Activated CD8-positive, alpha-beta memory T cell treated with anti-CD3 and anti-CD28 coated beads, Interleukin-2, amount 50 U/mL, for 1 hour (primary cell): ENCODE measurements at regions not wholly inside any gene's neighbourhood (a gene's known extent, or its start where the extent isn't known, plus 50 kb on each side); places are given as distances from the start of the nearest gene placed in this dataset.
"Not testable (repeated sequence)": the region's sequence is repeated elsewhere in the genome, so short reads cannot be mapped to it uniquely, and the experiment has no call there.

ENCODE experiments used
- DNase-seq: peaks from one replicate; pipeline ENCODE4 v3.0.0-alpha.2; 2020; ENCODE audit errors: extremely low read depth

DNA sequence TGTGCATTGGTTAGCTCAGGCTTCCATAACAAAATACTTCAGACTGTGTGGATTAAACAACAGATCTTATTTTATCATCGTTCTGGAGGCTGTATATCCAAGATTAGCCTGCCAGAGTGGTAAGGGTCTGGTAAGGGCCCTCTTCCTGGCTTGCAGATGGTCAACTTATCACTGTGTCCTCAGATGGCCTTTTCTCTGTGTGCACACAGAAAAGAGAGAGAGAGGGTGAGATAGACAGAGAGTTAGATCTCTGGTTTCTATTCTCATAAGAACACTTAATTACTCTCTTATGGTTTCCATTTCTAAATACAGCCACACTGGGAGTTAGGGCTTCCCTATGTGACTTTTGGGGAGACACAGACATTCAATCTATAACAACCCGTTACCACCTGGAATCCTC is 1003.5 kb downstream of the TSN start:
- DNase-seq = no peak

DNA sequence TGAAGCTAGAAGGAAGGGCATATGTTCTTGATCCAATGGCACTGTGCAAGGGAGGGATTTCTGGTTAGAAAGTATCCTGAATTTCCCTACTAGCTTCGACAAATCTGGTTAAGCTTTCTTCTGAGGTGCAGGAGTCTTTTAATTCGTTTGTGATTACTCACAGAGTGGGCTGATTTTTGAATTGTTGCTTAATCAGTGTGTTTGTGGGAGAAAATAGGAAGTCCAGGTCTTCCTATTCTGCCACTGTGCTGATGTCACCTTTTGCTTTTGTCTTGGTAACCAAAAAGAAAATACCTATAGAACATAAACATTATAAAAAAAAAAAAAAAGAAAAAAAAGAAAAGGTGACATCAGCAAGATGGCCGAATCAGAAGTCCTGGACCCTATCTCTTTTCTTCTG is 1008.6 kb downstream of the TSN start:
- DNase-seq = no peak

GRCh38 chr2:122780251-122780650 is 1024.8 kb downstream of the TSN start:
- no peak for DNase-seq

DNA sequence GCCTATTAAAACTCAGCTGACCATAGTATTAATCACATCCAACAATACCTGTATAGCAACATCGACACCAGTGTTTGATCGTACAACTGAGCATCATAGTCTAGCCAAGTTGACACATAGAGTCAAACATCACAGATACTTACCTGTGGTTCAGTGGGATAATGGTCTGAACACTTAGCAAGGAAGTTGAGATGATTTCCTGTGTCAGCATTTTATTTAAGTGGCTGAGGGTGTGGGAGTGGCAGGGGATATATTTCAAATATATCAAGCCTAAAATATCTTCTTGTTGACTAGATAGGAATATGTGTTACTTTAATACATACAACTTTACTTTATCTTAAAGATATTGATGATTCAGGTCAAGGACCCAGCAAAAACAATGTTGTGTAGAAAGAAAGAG is 1038.6 kb downstream of the TSN start:
- no peak for DNase-seq

DNA sequence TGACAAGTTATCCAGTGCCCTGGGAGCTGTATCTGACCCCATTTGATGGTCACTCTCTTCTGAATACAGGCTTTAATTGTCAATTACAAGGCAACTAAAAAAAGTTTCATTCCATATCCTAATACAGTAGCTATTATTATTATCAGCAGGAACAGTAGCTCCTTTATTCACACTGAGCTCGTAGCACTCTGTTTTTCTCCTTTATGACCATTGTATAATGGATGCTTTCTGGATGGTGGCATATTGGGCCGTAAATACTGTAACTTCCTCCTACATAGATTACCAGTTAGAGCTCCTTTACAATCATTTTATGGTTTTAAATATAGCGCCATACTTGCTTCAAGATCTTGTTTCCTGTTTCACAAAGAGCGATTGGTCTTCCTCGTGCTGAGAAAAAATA is 1040.3 kb downstream of the TSN start:
- no peak for DNase-seq

DNA sequence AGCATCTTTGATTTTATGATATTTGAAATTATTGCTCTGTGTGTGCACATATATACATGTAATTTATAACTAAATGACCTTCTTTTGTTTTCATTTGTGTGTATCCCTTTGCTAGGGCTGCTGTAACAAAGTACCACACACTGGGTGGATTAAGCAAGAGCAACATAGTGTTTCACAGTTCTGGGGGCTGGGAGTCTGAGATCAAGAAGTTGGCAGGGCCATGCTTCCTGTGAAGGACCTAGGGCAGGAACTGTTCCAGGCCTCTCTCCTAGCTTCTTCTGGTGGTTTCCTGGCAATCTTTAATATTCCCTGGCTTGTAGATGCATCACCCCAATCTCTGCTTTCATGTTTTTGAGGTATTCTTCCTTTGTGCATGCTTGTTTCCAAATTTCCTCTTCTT is 1043.9 kb downstream of the TSN start:
- no peak for DNase-seq

DNA sequence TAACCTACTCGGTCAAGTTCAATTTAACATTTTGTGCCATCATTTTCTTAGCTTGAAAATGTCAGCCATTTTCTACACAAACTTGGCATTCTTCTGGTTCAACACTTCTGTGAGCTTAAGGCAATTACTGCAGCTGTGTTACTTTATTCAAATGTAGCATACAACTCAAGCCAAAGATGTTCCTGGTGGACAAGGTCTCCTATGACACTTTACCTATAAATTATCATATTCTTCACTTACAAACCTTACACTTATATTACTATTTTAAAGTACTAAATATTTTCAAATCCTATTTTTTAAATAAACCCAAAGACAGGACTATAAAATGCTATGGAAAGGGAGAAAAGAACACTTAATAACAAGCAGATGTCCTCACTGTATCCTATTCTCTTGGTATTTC is 1045.3 kb downstream of the TSN start:
- no peak for DNase-seq

DNA sequence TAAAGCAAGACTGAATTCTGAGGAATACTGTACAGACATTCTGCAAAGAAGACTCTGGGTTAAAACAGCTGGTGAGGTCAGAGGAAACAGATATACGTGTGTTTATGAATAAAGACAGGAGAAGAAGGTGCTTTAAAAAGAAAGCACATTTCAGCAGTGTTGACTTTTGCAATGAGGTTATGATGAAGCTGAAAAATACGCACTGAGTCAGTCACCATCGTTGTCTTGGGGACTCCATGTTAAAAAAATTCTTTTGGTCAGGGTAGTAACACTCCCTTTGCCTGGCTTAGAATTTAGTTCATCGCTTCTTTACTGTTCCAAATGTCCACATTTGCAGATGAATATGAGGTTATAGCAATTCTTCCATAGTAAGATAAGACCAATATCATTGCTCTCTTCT is 1049.0 kb downstream of the TSN start:
- DNase-seq = no peak

DNA sequence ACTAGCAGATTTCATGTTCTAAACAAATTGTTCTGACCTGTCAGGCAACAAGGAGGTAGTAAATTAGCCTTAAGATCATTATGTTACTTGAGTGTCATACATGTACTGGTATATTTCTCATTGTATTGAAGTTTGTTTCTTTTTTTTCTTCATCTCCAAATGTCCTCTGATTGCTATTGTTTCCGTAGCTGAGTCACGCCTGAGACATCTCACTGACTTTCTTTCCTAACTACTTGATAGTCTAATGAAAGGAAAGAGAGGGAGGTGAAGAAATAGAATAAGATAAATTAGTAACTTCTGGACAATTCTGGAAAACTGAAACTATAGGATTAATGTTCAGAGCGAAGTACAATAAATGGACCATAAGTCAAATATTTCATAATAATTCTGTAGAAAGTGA is 1049.9 kb downstream of the TSN start:
- no peak for DNase-seq

DNA sequence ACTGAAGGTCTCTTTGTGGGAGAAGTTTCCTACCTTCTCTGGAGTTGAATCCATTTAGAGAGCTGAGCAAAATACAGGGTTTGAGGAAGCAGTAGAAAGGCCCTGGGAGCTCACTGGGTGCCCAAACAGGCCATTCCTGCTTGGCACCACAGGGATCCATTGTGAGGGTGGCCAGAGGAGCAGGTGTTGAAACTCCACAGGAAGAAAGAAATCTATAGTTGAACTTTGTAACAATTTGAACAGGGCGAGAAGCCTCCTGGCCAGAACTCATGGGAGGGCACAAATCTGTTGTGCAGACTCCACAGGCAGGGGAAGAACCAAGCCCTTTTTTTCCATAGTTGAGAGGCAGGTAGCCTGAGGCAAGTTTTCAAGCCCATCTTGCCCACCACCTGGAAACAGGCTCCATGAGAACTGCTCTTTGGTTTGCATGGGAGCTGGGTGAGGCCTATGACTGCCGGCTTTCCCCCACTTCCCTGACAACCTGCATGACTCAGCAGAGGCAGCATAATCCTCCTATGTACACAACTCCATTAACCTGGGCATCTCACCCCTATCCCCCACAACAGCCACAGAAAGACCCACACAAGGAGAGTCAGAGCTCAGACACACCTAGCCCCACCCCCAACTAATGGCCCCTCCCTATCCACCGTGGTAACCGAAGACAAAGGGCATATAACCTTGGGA is 1053.0 kb downstream of the TSN start:
- DNase-seq = no peak

GRCh38 chr2:122812214-122812613 is 1056.8 kb downstream of the TSN start:
- not testable (repeated sequence) for DNase-seq

DNA sequence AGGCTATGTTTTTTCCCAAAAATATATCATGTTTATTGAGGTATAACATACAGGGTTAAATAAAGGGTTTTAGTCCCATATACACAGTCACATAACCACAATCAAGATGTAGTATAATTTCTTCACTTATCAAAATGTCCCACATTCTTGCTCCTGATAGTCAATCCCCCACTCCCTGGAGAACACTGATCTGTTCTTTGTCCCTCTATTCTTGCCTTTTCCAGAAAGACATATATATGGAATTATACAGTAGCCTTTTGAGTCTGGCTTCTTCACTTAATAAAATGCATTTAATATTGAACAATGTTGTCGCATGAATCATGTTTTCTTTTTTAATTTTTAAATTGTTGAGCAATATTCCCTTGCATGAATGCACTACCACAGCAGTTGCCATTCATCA is 1059.7 kb downstream of the TSN start:
- DNase-seq = no peak

DNA sequence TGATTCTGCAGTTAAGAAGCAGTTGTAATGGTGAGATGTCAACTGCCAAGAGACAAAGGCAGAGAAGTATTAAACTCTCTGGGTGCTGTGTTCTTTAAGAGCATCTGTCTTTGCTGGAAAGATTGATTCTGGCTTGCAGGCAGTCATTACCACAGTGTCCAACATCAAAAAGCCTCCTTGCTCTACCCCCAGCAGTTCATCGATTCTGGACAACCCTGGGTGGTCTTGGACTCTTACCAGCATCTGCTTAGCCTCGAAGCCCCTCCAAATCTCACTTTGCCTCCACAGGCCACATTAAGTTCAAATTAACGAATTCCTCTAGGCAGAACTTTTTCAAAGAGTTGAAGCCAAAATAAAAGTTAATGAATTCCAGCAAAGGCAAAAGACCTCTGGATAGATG is 1061.4 kb downstream of the TSN start:
- no peak for DNase-seq

DNA sequence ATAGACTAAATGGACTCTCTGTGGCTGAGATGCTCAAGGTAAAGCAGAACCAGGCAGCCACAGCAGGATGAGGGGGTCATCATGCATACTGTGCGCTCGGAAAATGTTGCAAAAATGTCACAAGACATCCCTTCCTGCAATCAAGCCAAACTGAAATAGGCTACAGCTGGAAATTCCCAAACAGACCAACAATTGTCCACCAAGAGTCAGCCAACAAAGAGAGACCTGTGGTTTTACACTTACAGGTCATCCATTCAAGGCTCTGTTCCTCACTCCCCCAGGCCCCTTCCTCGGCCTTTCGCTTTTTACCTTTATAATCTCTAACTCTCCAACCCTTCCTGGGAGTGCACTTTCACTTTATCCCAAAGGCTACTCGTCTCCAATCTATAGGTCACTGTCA is 1066.9 kb downstream of the TSN start:
- no peak for DNase-seq

DNA sequence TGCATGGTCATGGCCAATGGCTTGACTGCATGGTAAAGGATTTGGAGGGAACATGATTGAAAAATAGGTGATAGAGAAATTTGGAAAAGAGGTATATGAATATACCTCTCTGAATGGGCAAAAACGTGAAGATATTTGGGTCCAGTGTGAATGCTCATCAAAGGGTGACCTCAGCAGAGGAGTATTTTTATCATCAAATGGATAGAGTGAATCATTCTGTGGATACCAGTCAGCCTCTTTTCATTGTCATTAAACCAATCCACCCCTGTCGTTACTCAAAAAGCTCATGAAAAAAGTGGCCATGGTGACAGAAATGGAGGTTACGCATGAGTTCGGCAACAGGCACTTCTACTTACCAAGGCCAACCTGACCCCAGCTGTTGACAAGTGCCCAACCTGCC is 1074.7 kb downstream of the TSN start:
- DNase-seq = no peak

DNA sequence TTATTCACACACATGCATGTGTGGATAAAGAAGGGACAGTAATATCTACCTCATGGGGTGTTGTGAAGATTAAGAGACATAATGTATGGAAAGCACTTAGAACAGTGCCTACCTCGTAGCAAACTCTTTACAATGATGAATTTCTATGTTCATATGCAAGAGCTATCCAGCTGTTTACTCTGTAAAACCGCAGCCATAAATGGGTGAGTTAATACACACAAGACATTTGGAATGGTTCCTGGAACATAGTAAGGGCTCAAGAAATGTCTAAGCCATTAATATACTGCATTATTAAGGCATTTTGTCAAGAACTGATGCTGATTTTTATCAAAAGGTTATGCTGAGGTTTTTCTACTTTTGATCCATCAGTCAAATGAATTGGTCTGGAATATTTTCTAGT is 1076.2 kb downstream of the TSN start:
- DNase-seq = no peak

DNA sequence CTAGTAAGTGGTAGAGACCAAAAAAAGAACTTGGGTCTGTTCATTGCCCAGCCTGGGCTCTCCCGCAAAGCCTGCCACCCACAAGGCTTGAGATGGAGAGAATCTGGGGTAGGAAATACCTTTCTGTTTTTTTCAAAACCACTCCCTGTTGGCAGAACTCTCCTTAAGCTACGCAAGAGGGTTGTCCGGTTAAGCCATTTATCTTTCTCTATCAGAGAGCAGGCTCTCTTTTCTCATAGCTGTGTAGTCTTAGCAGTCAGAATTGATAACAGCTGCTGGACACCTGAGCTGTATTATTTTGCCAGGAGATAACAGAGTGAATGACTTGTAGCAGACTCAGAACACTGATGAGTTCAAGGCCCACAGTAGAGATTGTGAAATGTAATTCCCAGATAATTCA is 1088.1 kb downstream of the TSN start:
- no peak for DNase-seq

DNA sequence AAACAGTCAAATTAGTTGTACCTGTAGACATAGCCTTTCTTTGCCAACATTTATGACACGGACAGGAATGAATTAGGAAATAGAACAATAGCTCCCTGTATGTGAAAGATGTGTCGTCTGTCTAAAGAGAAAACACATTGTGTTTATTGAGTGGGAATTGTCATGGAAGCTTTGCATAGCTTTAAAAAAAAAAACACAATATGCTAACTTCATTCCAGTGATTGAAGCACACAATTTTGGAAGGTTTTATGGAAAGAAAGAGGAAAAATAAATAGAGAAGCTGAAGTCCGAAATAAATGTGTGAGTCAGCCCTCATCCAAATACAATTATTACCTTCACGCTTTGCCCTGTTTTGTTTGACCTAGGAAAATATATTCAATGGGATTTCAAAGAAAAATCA is 1095.7 kb downstream of the TSN start:
- DNase-seq = no peak

- DNase-seq = no peak
Observed at GRCh38 chr2:122851972-122852531, 1096.6 kb downstream of the TSN start.

DNA sequence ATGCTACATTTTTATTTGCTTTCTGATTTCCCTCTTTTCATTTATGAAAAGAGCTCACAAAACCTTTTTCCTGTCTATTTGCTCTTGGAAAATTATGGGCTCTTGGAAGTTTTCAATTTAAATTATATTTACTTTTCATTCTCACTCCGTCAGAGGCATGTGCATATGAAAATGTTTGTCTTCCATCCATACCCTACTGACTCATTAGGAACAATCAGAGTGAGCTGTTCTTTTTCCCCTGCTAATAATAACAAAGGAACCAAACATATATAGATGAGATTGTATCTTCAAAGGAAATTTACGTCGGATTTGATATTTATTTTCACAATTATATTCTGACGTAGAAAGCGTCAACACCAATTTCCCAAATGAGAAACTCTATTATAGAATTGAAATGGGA is 1101.2 kb downstream of the TSN start:
- DNase-seq = no peak

- no peak for DNase-seq
Observed at GRCh38 chr2:122858075-122858702, 1102.7 kb downstream of the TSN start.

DNA sequence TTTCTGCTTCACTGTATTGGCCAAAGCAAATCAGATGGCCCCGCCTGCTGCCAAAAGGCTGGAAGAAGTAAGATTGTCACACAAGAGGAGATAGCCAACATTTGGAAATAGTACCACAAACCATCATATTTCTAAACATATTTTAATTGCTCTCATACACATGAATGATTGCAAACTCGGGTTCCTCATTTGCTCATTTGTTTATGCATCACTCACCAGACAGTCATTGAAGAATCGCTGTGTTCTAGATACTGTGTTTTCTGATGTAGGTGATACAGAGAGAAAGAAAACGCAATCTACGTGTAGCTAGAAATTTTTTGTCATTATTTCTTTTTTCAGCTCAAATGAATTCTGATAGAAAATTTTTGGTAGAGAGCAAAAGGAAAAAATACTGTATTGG is 1103.4 kb downstream of the TSN start:
- no peak for DNase-seq

GRCh38 chr2:122859260-122859659 is 1103.8 kb downstream of the TSN start:
- no peak for DNase-seq

DNA sequence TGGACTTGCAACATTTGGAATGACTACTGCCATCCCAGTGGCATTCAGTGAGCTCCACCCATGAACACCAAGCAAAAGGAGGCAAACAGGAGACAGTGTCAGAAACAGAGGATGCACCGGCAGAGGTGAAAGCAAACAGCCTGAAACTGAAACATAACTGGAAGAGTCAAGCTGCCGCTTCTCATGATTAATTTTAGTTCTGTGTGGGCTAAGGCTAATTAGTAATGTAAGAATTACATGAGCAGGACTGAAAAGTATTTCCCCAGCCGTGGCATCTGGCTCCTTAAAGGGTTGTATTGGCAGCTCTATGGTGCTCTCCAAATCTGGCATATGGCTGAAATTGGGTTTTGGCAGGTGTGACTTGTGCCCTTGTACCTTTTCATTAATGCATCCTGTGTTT is 1108.1 kb downstream of the TSN start:
- no peak for DNase-seq
